ENCODE measurements at regions not wholly inside any gene's neighbourhood (a gene's known extent, or its start where the extent isn't known, plus 50 kb on each side); places are given as distances from the start of the nearest gene placed in this dataset.
"Not testable (repeated sequence)": the region's sequence is repeated elsewhere in the genome, so short reads cannot be mapped to it uniquely, and the experiment has no call there.

- no peak for DNase-seq
Measured at GRCh38 chr13:74771964-74772363, 637.8 kb upstream of the KLF12 start.

- DNase-seq: no peak
Measured at GRCh38 chr13:74770361-74770760, 636.2 kb upstream of the KLF12 start.

GRCh38 chr13:74769333-74769732, 635.1 kb upstream of the KLF12 start:
- DNase-seq: no peak

GRCh38 chr13:74768521-74769085, 634.4 kb upstream of the KLF12 start:
- no peak for DNase-seq

GRCh38 chr13:74767050-74767449, 632.8 kb upstream of the KLF12 start:
- DNase-seq: no peak

GRCh38 chr13:74765955-74766354, 631.8 kb upstream of the KLF12 start:
- no peak for DNase-seq

GRCh38 chr13:74761801-74762757, 627.9 kb upstream of the KLF12 start:
- DNase-seq: no peak

- no peak for DNase-seq
Measured at GRCh38 chr13:74758188-74758587, 624.0 kb upstream of the KLF12 start.

- no peak for DNase-seq
Measured at GRCh38 chr13:74755065-74755464, 620.9 kb upstream of the KLF12 start.

- no peak for DNase-seq
Measured at GRCh38 chr13:74751739-74752138, 617.5 kb upstream of the KLF12 start.

GRCh38 chr13:74747186-74747955, 613.2 kb upstream of the KLF12 start:
- no peak for DNase-seq

GRCh38 chr13:74743992-74744391, 609.8 kb upstream of the KLF12 start:
- DNase-seq: no peak

- no peak for DNase-seq
Measured at GRCh38 chr13:74741732-74742131, 607.5 kb upstream of the KLF12 start.

- no peak for DNase-seq
Measured at GRCh38 chr13:74732736-74733385, 598.7 kb upstream of the KLF12 start.

GRCh38 chr13:74731731-74732130, 597.5 kb upstream of the KLF12 start:
- no peak for DNase-seq

GRCh38 chr13:74730556-74731331, 596.5 kb upstream of the KLF12 start:
- no peak for DNase-seq

- no peak for DNase-seq
Measured at GRCh38 chr13:74726206-74726605, 592.0 kb upstream of the KLF12 start.

- DNase-seq: not testable (repeated sequence)
Measured at GRCh38 chr13:74718232-74718842, 584.1 kb upstream of the KLF12 start.

- DNase-seq: no peak
Measured at GRCh38 chr13:74715718-74716117, 581.5 kb upstream of the KLF12 start.

GRCh38 chr13:74710006-74710405, 575.8 kb upstream of the KLF12 start:
- DNase-seq: no peak

GRCh38 chr13:74709226-74709625, 575.0 kb upstream of the KLF12 start:
- DNase-seq: no peak

- no peak for DNase-seq
Measured at GRCh38 chr13:74708629-74709028, 574.4 kb upstream of the KLF12 start.
